Fibroblast of skin of left biceps (primary cell): ENCODE measurements at regions not wholly inside any gene's neighbourhood (a gene's known extent, or its start where the extent isn't known, plus 50 kb on each side); places are given as distances from the start of the nearest gene placed in this dataset.

Experiments used
- DNase-seq, 2 experiments: peaks; one replicate each; pipeline ENCODE4 v3.0.0-alpha.2; 2013; ENCODE audit warnings: low read depth in 2 of 2

GRCh38 chr6:95501032-95501904, 76.1 kb upstream of the MANEA start:
- no peak for DNase-seq

GRCh38 chr6:95503568-95503967, 73.8 kb upstream of the MANEA start:
- DNase-seq = no peak

- no peak for DNase-seq
These were observed 65.9 kb upstream of the MANEA start for GRCh38 chr6:95511404-95511803.

- DNase-seq = no peak
These were observed 61.4 kb upstream of the MANEA start for GRCh38 chr6:95515975-95516374.

GRCh38 chr6:95517004-95517403, 60.3 kb upstream of the MANEA start:
- DNase-seq = no peak

GRCh38 chr6:95517568-95517967, 59.8 kb upstream of the MANEA start:
- no peak for DNase-seq

- DNase-seq = no peak
These were observed 58.6 kb upstream of the MANEA start for GRCh38 chr6:95518630-95519227.

GRCh38 chr6:95519228-95520037, 57.9 kb upstream of the MANEA start:
- no peak for DNase-seq

- no peak for DNase-seq
These were observed 56.2 kb upstream of the MANEA start for GRCh38 chr6:95521181-95521580.
